ENCODE measurements at regions not wholly inside any gene's neighbourhood (a gene's known extent, or its start where the extent isn't known, plus 50 kb on each side); places are given as distances from the start of the nearest gene placed in this dataset.
"Not testable (repeated sequence)": the region's sequence is repeated elsewhere in the genome, so short reads cannot be mapped to it uniquely, and the experiment has no call there.

GRCh38 chr2:160584972-160585494 is 91.4 kb upstream of the RBMS1 start:
- no peak for DNase-seq

- no peak for DNase-seq
Measured at GRCh38 chr2:160590664-160591063, 97.1 kb upstream of the RBMS1 start.

- DNase-seq = no peak
Measured at GRCh38 chr2:160592401-160592800, 98.8 kb upstream of the RBMS1 start.

- DNase-seq = no peak
Measured at GRCh38 chr2:160592993-160593392, 99.4 kb upstream of the RBMS1 start.

GRCh38 chr2:160596441-160596840 is 102.8 kb upstream of the RBMS1 start:
- no peak for DNase-seq

- not testable (repeated sequence) for DNase-seq
Measured at GRCh38 chr2:160600437-160600836, 106.8 kb upstream of the RBMS1 start.

- no peak for DNase-seq
Measured at GRCh38 chr2:160602073-160602472, 108.5 kb upstream of the RBMS1 start.

GRCh38 chr2:160603771-160604510 is 110.3 kb upstream of the RBMS1 start:
- no peak for DNase-seq

GRCh38 chr2:160606341-160606740 is 112.7 kb upstream of the RBMS1 start:
- DNase-seq = no peak

GRCh38 chr2:160608599-160608998 is 115.0 kb upstream of the RBMS1 start:
- no peak for DNase-seq

GRCh38 chr2:160609346-160609745 is 115.7 kb upstream of the RBMS1 start:
- no peak for DNase-seq

- DNase-seq = no peak
Measured at GRCh38 chr2:160610041-160610440, 116.4 kb upstream of the RBMS1 start.

- no peak for DNase-seq
Measured at GRCh38 chr2:160612266-160612856, 118.8 kb upstream of the RBMS1 start.

- DNase-seq = no peak
Measured at GRCh38 chr2:160613466-160614153, 120.0 kb upstream of the RBMS1 start.

- DNase-seq = no peak
Measured at GRCh38 chr2:160614391-160614790, 120.8 kb upstream of the RBMS1 start.

GRCh38 chr2:160615706-160616105 is 122.1 kb upstream of the RBMS1 start:
- no peak for DNase-seq

- DNase-seq = no peak
Measured at GRCh38 chr2:160616149-160616548, 122.5 kb upstream of the RBMS1 start.

GRCh38 chr2:160621748-160622147 is 128.1 kb upstream of the RBMS1 start:
- DNase-seq = no peak

GRCh38 chr2:160628020-160628637 is 134.5 kb upstream of the RBMS1 start:
- not testable (repeated sequence) for DNase-seq

GRCh38 chr2:160628811-160629210 is 135.2 kb upstream of the RBMS1 start:
- no peak for DNase-seq

- no peak for DNase-seq
Measured at GRCh38 chr2:160630801-160631590, 137.4 kb upstream of the RBMS1 start.
